H7 (cell line): ENCODE measurements at regions not wholly inside any gene's neighbourhood (a gene's known extent, or its start where the extent isn't known, plus 50 kb on each side); places are given as distances from the start of the nearest gene placed in this dataset.
"Not testable (repeated sequence)": the region's sequence is repeated elsewhere in the genome, so short reads cannot be mapped to it uniquely, and the experiment has no call there.

ENCODE experiments used
- DNase-seq: peaks from one replicate; pipeline ENCODE4 v3.0.0; 2012
- H3K27me3 ChIP-seq: 2 replicates; pipeline ENCODE4 v1.6.0; 2011; ENCODE audit warnings: mild to moderate bottlenecking, low read length; ENCODE audit not compliant: control insufficient read depth, insufficient read depth
- H3K36me3 ChIP-seq: replicated peaks from 2 replicates; pipeline ENCODE4 v1.5.1; 2011; ENCODE audit warnings: low read length; ENCODE audit not compliant: control insufficient read depth, insufficient read depth
- H3K4me3 ChIP-seq: 2 replicates; pipeline ENCODE4 v1.5.1; 2011; ENCODE audit warnings: low read depth, mild to moderate bottlenecking, control low read depth, low read length, moderate library complexity; ENCODE audit not compliant: insufficient read depth

GRCh38 chr5:2000591-2000990 is 117.9 kb upstream of the IRX4 start:
- H3K27me3 ChIP-seq = no peaks in the 10 kb centered on the region
- no peaks in the 10 kb centered on the region for H3K36me3 ChIP-seq
- DNase-seq = no peak
- no peak overlapping the region for H3K4me3 ChIP-seq

GRCh38 chr5:1999794-2000193 is 117.1 kb upstream of the IRX4 start:
- H3K27me3 ChIP-seq = no peaks in the 10 kb centered on the region

DNA sequence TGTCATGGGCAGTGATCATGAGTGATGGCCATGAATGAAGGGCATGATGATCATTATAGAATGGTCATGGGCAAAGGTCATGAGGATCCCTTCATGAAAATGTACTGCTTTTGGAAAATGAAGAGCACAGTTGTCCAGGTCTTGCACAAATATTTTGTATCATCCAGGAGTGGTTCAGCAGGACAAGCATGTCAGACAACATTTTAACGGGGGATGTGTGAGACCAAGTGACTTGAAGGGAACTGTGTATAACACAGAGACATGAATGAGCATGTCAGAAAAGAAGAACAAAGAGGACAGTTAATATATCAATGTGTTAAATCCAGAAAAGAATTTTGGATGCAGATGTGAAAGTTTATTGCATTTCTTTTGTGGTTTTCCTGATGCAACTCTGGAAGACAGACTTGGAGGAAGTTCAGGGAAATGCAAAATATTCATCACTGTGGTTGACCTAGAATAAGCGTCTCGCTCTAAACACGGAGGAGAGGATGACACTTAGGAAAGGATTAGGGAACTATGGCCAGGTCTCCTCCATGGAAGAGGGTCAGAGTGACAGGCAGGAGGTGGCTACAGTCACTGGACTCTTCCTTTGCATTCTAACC is 116.1 kb upstream of the IRX4 start:
- DNase-seq = no peak
- H3K27me3 ChIP-seq = no peaks in the 10 kb centered on the region
- H3K36me3 ChIP-seq = no peaks in the 10 kb centered on the region

More at GRCh38 chr5:1999794-2000193, 117.1 kb upstream of the IRX4 start:
- H3K36me3 ChIP-seq = no peaks in the 10 kb centered on the region
- DNase-seq = no peak
- H3K4me3 ChIP-seq = no peak overlapping the region

DNA sequence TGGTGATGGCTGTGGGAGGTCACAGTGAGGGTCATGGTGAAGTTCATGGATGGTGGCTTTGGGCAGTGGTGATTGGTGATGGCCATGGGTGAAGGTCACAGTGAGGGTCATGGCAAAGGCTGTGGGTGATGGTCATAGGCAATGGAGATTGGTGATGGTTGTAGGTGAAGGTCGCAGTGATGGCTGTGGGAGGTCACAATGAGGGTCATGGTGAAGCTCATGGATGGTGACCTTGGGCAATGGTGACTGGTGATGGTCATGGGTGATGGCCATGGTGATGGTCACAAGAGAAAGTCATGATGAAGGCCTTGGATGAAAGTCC is 115.6 kb upstream of the IRX4 start:
- Histone ChIP-seq H3K4me3 (no peak overlapping the region), H3K36me3 (no peaks in the 10 kb centered on the region), H3K27me3 (no peaks in the 10 kb centered on the region)
- DNase-seq = no peak

More for the DNA sequence above, 116.1 kb upstream of the IRX4 start:
- no peak overlapping the region for H3K4me3 ChIP-seq

DNA sequence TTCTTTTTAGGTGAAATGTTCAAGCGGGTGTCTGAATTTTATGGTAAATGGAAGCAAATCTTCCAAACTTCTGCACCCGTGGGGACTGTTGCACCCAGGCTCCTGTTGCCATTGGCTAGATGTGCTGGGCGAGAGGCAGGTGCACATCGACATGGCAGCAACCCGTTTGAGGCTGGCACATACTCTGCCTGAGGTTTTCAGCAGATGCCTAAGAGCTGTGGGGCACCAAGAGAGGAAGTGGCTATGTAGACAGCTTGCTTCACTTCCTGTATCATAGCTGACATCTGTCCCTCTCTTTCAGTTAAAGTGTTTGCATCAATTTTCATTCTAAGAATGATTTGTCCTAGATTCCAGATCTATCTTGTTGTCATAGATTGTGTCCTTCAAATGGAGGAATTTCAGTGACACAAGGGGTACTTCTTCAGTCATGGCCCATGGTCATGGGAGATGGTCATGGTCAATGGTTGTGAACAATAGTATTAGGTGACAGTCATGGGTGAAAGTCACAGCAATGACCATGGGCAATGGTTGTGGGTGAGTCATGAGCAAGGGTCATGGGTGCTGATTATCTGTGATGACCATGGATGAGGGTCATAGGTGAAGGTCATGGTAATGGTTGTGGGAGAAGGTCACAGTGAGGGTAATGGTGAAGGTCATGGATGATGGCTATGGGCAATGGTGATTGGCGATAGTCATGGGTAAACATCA is 115.1 kb upstream of the IRX4 start:
- H3K36me3 ChIP-seq = no peaks in the 10 kb centered on the region
- no peak overlapping the region for H3K4me3 ChIP-seq
- H3K27me3 ChIP-seq = no peaks in the 10 kb centered on the region
- no peak for DNase-seq

DNA sequence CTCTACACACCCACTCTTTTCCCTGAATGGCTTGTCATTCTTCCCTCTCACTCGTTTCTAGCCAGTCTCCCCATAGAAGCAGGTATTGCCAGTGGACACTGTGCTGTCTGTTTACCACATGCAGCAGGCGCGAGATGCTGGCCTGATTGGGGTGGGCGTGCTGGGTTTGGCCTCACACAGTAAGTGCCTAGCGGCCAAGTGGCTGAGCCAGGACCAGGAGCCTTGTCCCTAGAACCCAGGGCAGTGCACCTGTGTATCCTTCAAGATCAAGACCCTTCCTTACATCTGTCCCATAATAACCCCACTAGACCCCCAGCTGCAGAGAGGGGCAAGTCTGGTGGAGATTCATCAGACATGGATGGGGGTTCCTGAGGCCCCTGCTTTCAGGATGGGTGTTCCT is 112.8 kb upstream of the IRX4 start:
- Histone ChIP-seq H3K36me3 (no peaks in the 10 kb centered on the region), H3K4me3 (no peak overlapping the region), H3K27me3 (no peaks in the 10 kb centered on the region)
- DNase-seq = no peak

DNA sequence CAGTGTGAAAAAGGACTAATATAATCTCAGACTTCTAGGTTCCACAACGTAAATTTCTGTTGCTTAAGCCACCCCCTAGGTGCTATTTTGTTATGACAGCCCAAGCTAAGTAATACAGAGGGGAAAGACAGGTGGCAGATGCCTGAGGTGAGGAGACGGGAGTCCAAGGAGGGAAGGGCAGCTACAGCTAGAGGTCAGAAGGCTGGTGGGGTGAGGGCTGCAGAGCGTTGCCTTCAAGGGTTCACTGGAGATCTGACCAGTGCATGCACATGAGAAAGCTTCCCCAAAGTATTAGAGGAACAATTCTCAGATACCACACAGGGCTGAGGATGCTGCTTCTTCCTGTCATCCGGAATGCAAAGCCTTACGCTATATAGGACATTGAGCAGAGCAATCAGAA is 104.7 kb upstream of the IRX4 start:
- DNase-seq = no peak
- no peaks in the 10 kb centered on the region for H3K36me3 ChIP-seq
- no peak overlapping the region for H3K4me3 ChIP-seq
- no peaks in the 10 kb centered on the region for H3K27me3 ChIP-seq

DNA sequence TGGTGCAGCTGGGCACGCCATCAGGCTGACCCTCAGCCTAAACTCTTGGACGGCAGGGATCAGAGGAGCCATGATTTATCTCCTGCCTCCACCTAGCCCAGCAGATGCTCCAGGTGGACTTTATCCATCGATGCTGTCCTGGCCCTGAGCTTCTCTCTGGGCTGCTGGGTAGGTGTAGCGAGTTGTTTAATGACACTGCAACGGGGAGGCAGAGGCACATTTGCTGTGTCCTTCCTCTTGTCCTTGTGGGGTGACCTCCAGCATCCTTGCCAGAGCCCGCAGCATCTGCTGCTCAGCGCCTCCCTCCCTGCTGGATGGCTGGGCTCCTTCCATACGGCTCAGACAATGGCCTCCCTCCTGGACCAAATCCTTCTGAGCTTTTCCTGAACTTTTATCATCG is 103.1 kb upstream of the IRX4 start:
- Histone ChIP-seq H3K4me3 (no peak overlapping the region), H3K27me3 (no peaks in the 10 kb centered on the region), H3K36me3 (no peaks in the 10 kb centered on the region)
- no peak for DNase-seq

DNA sequence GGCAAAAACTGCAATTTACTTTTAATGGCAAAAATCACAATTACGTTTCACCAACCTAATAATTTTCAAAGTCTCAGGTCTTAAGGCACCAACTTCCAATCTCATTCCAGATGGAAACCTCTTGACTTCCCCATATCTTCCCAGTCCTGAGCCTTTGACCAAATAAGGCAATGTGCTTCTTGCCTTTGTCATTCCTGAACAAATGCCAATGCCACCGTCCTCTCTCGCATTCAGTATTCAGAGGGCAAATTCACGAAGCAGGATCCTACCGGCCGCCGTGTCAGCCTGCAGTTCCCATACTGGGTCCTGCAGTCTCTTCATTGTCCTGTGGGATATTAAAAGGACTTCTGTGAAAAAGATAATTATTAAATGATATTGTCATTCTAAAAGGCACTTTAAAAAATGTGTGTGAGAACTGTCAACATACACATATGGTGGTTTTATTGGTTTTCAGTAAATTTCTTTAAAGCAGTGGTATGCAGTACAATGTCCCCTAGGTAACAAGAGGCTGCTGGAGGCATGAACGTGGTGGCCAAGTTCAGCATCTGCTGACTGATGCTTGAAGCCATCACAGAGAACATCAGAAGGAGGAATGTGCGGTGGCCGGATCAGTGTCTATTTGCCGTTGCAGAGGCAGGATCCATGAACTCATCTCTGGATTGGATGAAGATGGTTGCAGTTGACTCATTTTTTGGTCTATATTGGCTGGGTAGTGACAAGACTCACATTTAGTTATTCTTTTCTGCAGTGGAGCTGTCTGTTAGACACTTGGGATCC is 101.4 kb upstream of the IRX4 start:
- peak; percentile 46 for DNase-seq
- H3K4me3 ChIP-seq = no peak overlapping the region
- no peaks in the 10 kb centered on the region for H3K27me3 ChIP-seq
- H3K36me3 ChIP-seq = no peaks in the 10 kb centered on the region

DNA sequence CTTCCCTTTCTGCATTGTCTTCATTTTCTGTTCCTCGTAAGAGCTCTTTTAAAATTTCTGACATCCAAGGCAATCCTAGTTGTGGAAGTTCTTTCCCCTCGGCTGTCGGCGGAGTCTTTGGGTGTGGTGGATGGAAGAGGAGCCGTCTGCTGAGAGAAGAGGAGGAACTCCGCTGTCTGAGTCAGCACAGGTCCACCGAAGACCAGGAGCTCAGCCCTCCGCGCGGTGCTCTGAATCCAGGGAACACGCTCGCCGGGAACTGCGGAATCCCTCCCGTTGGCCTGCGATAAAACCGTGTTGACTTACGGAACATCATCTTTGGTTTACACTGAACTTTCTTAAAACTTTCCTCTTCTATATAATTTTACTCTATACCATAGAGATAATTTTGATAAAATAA is 100.7 kb upstream of the IRX4 start:
- Histone ChIP-seq H3K36me3 (no peaks in the 10 kb centered on the region), H3K4me3 (no peak overlapping the region), H3K27me3 (no peaks in the 10 kb centered on the region)
- no peak for DNase-seq

DNA sequence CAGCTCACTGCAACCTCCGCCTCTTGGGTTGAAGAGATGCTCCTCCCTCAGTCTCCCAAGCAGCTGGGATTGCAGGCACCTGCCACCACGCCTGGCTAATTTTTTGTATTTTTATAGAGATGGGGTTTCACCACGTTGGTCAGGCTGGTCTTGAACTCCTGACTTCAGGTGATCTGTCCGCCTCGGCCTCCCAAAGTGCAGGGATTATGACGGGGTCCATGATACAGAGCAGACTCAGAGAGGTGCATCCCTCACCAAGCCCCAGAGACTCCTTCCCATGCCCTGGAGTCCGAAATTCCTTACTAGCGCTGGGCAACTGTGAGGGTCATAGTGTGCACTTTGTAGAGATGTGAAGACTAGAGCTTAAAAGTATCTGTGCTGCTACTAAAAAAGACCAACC is 99.8 kb upstream of the IRX4 start:
- DNase-seq, H3K4me3 ChIP-seq, H3K36me3 ChIP-seq, H3K27me3 ChIP-seq: not testable (repeated sequence)

GRCh38 chr5:1975898-1976765 is 93.4 kb upstream of the IRX4 start:
- DNase-seq = no peak
- no peaks in the 10 kb centered on the region for H3K27me3 ChIP-seq
- no peaks in the 10 kb centered on the region for H3K36me3 ChIP-seq
- H3K4me3 ChIP-seq = no peak overlapping the region

GRCh38 chr5:1975406-1975715 is 92.6 kb upstream of the IRX4 start:
- H3K27me3 ChIP-seq = no peaks in the 10 kb centered on the region
- H3K4me3 ChIP-seq = no peak overlapping the region
- no peaks in the 10 kb centered on the region for H3K36me3 ChIP-seq
- no peak for DNase-seq

DNA sequence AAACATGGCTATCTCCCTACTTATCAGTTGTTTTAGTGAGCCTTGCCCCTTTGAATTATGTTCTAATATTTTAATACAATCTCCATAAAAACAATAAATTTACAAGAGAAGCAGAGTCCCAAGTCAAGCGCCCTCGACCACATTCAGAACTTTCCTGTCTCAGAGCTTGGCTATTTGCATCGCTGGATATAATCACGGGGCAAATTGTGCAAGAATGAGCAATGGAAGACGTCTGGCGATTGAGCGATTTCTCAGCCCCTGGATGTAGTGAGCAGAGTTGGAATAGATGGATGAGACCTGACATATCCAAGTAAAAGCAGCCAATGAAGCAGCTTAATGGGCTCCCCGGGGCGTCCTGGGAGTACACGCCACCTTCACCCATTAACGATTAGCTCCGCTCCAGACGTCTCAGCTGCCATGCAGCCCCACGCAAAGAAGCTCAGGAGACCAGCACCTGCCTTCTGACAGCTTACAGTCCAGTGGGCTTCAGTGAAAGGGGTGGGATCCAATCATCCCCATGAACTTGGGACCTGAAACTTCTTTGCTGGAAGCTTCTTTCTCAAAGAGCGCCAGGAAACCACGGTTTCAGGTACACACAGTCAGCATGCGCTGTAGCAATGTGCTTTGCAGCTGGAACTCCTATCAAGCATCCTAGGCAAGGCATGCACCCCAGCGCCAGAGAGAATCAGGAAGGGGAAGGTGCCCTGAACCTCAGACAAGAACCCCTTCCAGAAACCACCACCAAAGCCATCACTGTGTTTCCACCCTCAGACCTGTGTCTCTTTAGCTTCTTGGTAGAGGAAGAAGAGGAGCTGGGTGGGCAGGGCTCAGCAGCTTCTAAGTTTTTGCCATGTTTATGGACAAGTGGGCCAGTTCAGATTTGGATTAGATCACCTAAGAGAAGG is 92.0 kb upstream of the IRX4 start:
- Histone ChIP-seq H3K27me3 (no peaks in the 10 kb centered on the region), H3K36me3 (no peaks in the 10 kb centered on the region), H3K4me3 (no peak overlapping the region)
- DNase-seq = no peak
